ENCODE measurements at regions not wholly inside any gene's neighbourhood (a gene's known extent, or its start where the extent isn't known, plus 50 kb on each side); places are given as distances from the start of the nearest gene placed in this dataset.
"Not testable (repeated sequence)": the region's sequence is repeated elsewhere in the genome, so short reads cannot be mapped to it uniquely, and the experiment has no call there.

DNA sequence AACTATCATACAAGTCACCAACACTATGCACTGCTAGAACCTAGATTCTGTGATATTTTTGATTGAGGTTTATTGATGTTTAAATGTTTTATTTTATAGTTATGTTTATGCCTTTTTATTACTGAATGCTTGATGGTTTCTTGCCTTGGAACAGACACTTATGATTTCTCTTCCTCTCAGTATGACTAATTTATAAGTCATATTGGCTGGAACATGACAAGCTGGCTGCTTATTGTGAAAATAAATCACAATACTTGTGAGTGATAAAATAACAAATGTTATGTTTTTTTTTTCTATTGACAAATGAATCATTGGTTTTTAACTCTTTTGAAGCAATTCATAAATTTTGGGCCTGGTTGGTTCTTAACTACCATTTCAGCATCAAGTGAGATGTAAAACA is 142.0 kb upstream of the MALRD1 start:
- no peak overlapping the region for H2AFZ ChIP-seq (ENCODE audit: low read depth, low read length, poor library complexity, severe bottlenecking)
- BruUV-seq (replicated peaks): no TSS peak
- no peaks in the 10 kb centered on the region for H3K79me2 ChIP-seq (ENCODE audit: insufficient read depth, low read length)
- no peak overlapping the region for H3K4me2 ChIP-seq (ENCODE audit: low read length)
- intact Hi-C loops (cut with micrococcal nuclease): no loop called here
- ChIA-PET POLR2A (no interaction called here), CTCF (no interaction called here), RAD21 (ENCODE audit: low non-redundant PET in 1 of 2, low total read pairs in 2 of 2, uncharacterized antibody in 2 of 2, unreplicated experiment in 2 of 2) (no interaction called here)
- no peaks in the 10 kb centered on the region for H4K20me1 ChIP-seq (ENCODE audit: insufficient read depth)
- DNase-seq (ENCODE audit: low read depth, low spot score): no peak
- H3K4me1 ChIP-seq (ENCODE audit: control insufficient read depth in 1 of 2, insufficient read depth in 2 of 2, low read length in 2 of 2): no peaks in the 10 kb centered on the region
- no peak overlapping the region for H3K27ac ChIP-seq (ENCODE audit: low read depth, low read length)
- no peak for ATAC-seq
- H3K9ac ChIP-seq (ENCODE audit: low read length): no peak overlapping the region
- no peaks in the 10 kb centered on the region for H3K36me3 ChIP-seq (ENCODE audit: control insufficient read depth in 1 of 2, insufficient read depth in 2 of 2, low read length in 2 of 2)
- no peak overlapping the region for H3K4me3 ChIP-seq (replicated peaks in 1 of 2; ENCODE audit: low read depth in 1 of 2, low read length in 2 of 2)
- no peak for TF ChIP-seq ZNF274 (IDR thresholded peaks at IDR 0.05; ENCODE audit: low read depth, low read length)
- TF ChIP-seq, protein P1, sequence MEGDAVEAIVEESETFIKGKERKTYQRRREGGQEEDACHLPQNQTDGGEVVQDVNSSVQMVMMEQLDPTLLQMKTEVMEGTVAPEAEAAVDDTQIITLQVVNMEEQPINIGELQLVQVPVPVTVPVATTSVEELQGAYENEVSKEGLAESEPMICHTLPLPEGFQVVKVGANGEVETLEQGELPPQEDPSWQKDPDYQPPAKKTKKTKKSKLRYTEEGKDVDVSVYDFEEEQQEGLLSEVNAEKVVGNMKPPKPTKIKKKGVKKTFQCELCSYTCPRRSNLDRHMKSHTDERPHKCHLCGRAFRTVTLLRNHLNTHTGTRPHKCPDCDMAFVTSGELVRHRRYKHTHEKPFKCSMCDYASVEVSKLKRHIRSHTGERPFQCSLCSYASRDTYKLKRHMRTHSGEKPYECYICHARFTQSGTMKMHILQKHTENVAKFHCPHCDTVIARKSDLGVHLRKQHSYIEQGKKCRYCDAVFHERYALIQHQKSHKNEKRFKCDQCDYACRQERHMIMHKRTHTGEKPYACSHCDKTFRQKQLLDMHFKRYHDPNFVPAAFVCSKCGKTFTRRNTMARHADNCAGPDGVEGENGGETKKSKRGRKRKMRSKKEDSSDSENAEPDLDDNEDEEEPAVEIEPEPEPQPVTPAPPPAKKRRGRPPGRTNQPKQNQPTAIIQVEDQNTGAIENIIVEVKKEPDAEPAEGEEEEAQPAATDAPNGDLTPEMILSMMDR (IDR thresholded peaks at IDR 0.05 in 2 of 3, conservative IDR thresholded peaks at IDR 0.05 in 1 of 3; ENCODE audit: borderline replicate concordance in 1 of 3, insufficient read depth in 1 of 3, low read depth in 2 of 3, low read length in 2 of 3): no peak
- TF ChIP-seq SP1 (IDR thresholded peaks at IDR 0.05; ENCODE audit: low read depth): no peak
- H3K9me2 ChIP-seq (ENCODE audit: insufficient read depth): no peaks in the 10 kb centered on the region
- no peaks in the 10 kb centered on the region for H3K27me3 ChIP-seq (ENCODE audit: insufficient read depth, low read length)
- peaks cover 0 to 18% of the 10 kb centered on the region in 2 experiments; a peak in 2 of 4 replicates for H3K9me3 ChIP-seq (ENCODE audit: control insufficient read depth in 1 of 2, insufficient read depth in 1 of 2, low read depth in 1 of 2, low read length in 2 of 2)

DNA sequence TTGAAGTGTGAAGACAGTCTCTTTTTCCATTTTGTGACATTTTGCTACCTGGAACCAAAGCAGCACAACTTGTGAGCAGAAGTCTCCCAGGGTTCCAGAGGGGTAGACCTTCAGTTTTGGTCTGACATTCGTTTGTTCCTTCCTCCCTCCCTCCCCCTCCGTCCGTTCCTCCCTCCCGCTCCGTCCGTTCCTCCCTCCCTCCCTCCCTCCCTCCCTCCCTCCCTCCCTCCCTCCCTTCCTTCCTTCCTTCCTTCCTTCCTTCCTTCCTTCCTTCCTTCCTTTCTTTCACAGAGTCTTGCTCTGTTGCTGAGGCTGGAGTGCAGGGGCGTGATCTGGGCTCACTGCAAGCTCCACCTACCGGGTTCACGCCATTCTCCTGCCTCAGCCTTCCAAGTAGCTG is 131.2 kb upstream of the MALRD1 start:
- H3K27ac ChIP-seq (ENCODE audit: low read depth, low read length); H2AFZ ChIP-seq (ENCODE audit: low read depth, low read length, poor library complexity, severe bottlenecking); ATAC-seq; H3K27me3 ChIP-seq (ENCODE audit: insufficient read depth, low read length); POLR2A ChIA-PET; H3K79me2 ChIP-seq (ENCODE audit: insufficient read depth, low read length); H4K20me1 ChIP-seq (ENCODE audit: insufficient read depth); H3K9me3 ChIP-seq (ENCODE audit: control insufficient read depth in 1 of 2, insufficient read depth in 1 of 2, low read depth in 1 of 2, low read length in 2 of 2); DNase-seq (ENCODE audit: low read depth, low spot score); H3K4me1 ChIP-seq (ENCODE audit: control insufficient read depth in 1 of 2, insufficient read depth in 2 of 2, low read length in 2 of 2); BruUV-seq (replicated peaks); H3K9ac ChIP-seq (ENCODE audit: low read length); H3K4me3 ChIP-seq (replicated peaks in 1 of 2; ENCODE audit: low read depth in 1 of 2, low read length in 2 of 2); H3K4me2 ChIP-seq (ENCODE audit: low read length); CTCF ChIA-PET; H3K36me3 ChIP-seq (ENCODE audit: control insufficient read depth in 1 of 2, insufficient read depth in 2 of 2, low read length in 2 of 2); RAD21 ChIA-PET (ENCODE audit: low non-redundant PET in 1 of 2, low total read pairs in 2 of 2, uncharacterized antibody in 2 of 2, unreplicated experiment in 2 of 2); H3K9me2 ChIP-seq (ENCODE audit: insufficient read depth); intact Hi-C loops (cut with micrococcal nuclease): not testable (repeated sequence)
